ENCODE measurements at regions not wholly inside any gene's neighbourhood (a gene's known extent, or its start where the extent isn't known, plus 50 kb on each side); places are given as distances from the start of the nearest gene placed in this dataset.
"Not testable (repeated sequence)": the region's sequence is repeated elsewhere in the genome, so short reads cannot be mapped to it uniquely, and the experiment has no call there.

GRCh38 chr14:50032462-50033167 lies 83.8 kb downstream of the VCPKMT start:
- ATAC-seq; H3K4me1 Mint-ChIP-seq; H3K4me3 ChIP-seq; DNase-seq (ENCODE audit: low spot score); H3F3A ChIP-seq (replicated peaks; ENCODE audit: low read depth); H3K27me3 Mint-ChIP-seq (ENCODE audit: insufficient read depth, low read depth, poor library complexity); H3K4me3 Mint-ChIP-seq; H3K27me3 ChIP-seq (ENCODE audit: insufficient read depth); H3K9me2 ChIP-seq (ENCODE audit: insufficient read depth); H3K4me1 ChIP-seq (ENCODE audit: insufficient read depth); H3K27ac Mint-ChIP-seq; H3K36me3 ChIP-seq (ENCODE audit: insufficient read depth); H3K36me3 Mint-ChIP-seq (ENCODE audit: low read depth); H4K20me1 ChIP-seq (replicated peaks; ENCODE audit: insufficient read depth); H3K27ac ChIP-seq (ENCODE audit: low read depth); H3K9me3 Mint-ChIP-seq; H2AFZ ChIP-seq; H3K79me2 ChIP-seq (replicated peaks; ENCODE audit: insufficient read depth); H3K4me2 ChIP-seq: not testable (repeated sequence)

- no peak for ATAC-seq
- no peaks in the 10 kb centered on the region for H3K4me1 Mint-ChIP-seq
- H3K4me3 Mint-ChIP-seq = no peak overlapping the region
- H3K9me2 ChIP-seq (ENCODE audit: insufficient read depth) = peaks cover 5% of the 10 kb centered on the region; the same call in 1 of the 2 replicates
- no peaks in the 10 kb centered on the region for H3F3A ChIP-seq (replicated peaks; ENCODE audit: low read depth)
- H3K79me2 ChIP-seq (replicated peaks; ENCODE audit: insufficient read depth) = no peaks in the 10 kb centered on the region
- H3K27ac Mint-ChIP-seq = no peak overlapping the region
- H3K27me3 Mint-ChIP-seq (ENCODE audit: insufficient read depth, low read depth, poor library complexity) = peaks cover 3% of the 10 kb centered on the region
- no peaks in the 10 kb centered on the region for H3K27me3 ChIP-seq (ENCODE audit: insufficient read depth)
- H2AFZ ChIP-seq = no peak overlapping the region
- no peaks in the 10 kb centered on the region for H3K36me3 Mint-ChIP-seq (ENCODE audit: low read depth)
- no peaks in the 10 kb centered on the region for H3K9me3 Mint-ChIP-seq
- no peak overlapping the region for H3K27ac ChIP-seq (ENCODE audit: low read depth)
- H4K20me1 ChIP-seq (replicated peaks; ENCODE audit: insufficient read depth) = no peaks in the 10 kb centered on the region
- no peaks in the 10 kb centered on the region for H3K4me1 ChIP-seq (ENCODE audit: insufficient read depth)
- no peak for DNase-seq (ENCODE audit: low spot score)
- H3K36me3 ChIP-seq (ENCODE audit: insufficient read depth) = no peaks in the 10 kb centered on the region
- H3K4me2 ChIP-seq = no peak overlapping the region
- no peak overlapping the region for H3K4me3 ChIP-seq
- TF ChIP-seq STAT1 (IDR thresholded peaks at IDR 0.05; ENCODE audit: unreplicated experiment) (no peak), JUNB (IDR thresholded peaks at IDR 0.05; ENCODE audit: unreplicated experiment) (no peak), EZH2phosphoT487 (IDR thresholded peaks at IDR 0.05; ENCODE audit: unreplicated experiment) (no peak), ZNF114 (CRISPR knock-in tag; IDR thresholded peaks at IDR 0.05) (no peak), EZH2 (IDR thresholded peaks at IDR 0.05; ENCODE audit: low read depth, unreplicated experiment) (no peak), ZNF462 (CRISPR knock-in tag; IDR thresholded peaks at IDR 0.05) (no peak), CTCF (conservative IDR thresholded peaks at IDR 0.05; ENCODE audit: low read depth in 2 of 2) (no peak), REST (IDR thresholded peaks at IDR 0.05; ENCODE audit: unreplicated experiment) (no peak), ETS1 (IDR thresholded peaks at IDR 0.05) (no peak)
Measured at GRCh38 chr14:50035214-50035613, 81.2 kb downstream of the VCPKMT start.

Measured in GM23338 (cell line).